Subcutaneous abdominal adipose tissue (tissue), 5 donors: ENCODE measurements at regions not wholly inside any gene's neighbourhood (a gene's known extent, or its start where the extent isn't known, plus 50 kb on each side); places are given as distances from the start of the nearest gene placed in this dataset.
"Not testable (repeated sequence)": the region's sequence is repeated elsewhere in the genome, so short reads cannot be mapped to it uniquely, and the experiment has no call there.

Experiments used
- H3K27ac ChIP-seq: one replicate; pipeline ENCODE4 v1.7.0; 2013; ENCODE audit warnings: low read depth, mild to moderate bottlenecking, inconsistent platforms, low read length, moderate library complexity
- H3K27me3 ChIP-seq, 5 donors: one replicate each; pipeline ENCODE4 v1.7.0; 2013; ENCODE audit warnings: low read length in 5 of 5, inconsistent platforms in 1 of 5; ENCODE audit not compliant: control insufficient read depth in 5 of 5, insufficient read depth in 4 of 5
- H3K36me3 ChIP-seq, 5 donors: one replicate each; pipeline ENCODE4 v1.7.0; 2013; ENCODE audit warnings: low read length in 5 of 5; ENCODE audit not compliant: control insufficient read depth in 5 of 5, insufficient read depth in 5 of 5
- H3K4me1 ChIP-seq, 5 donors: one replicate each; pipeline ENCODE4 v1.7.0; 2013; ENCODE audit warnings: low read length in 5 of 5, mild to moderate bottlenecking in 3 of 5, moderate library complexity in 1 of 5; ENCODE audit not compliant: control insufficient read depth in 5 of 5, insufficient read depth in 5 of 5
- H3K4me3 ChIP-seq, 5 donors: one replicate each; pipeline ENCODE4 v1.7.0; 2013; ENCODE audit warnings: low read length in 5 of 5, low read depth in 1 of 5
- H3K9ac ChIP-seq, 5 donors: one replicate each; pipeline ENCODE4 v1.7.0; 2013; ENCODE audit warnings: low read length in 5 of 5, mild to moderate bottlenecking in 4 of 5, moderate library complexity in 3 of 5
- H3K9me3 ChIP-seq, 5 donors: one replicate each; pipeline ENCODE4 v1.7.0; 2013; ENCODE audit warnings: low read length in 5 of 5; ENCODE audit not compliant: control insufficient read depth in 5 of 5
- donor health status: healthy.
- donor health status: healthy.
- donor health status: healthy.
- donor health status: healthy.
- donor health status: healthy.

GRCh38 chr20:6703656-6704055 is 63.8 kb upstream of the BMP2 start:
- no peaks in the 10 kb centered on the region for H3K36me3 ChIP-seq
- H3K4me1 ChIP-seq: peaks cover 0 to 29% (median 9%) of the 10 kb centered on the region in 5 donors
- no peak overlapping the region for H3K27ac ChIP-seq
- no peak overlapping the region for H3K9ac ChIP-seq
- H3K27me3 ChIP-seq: no peaks in the 10 kb centered on the region
- no peaks in the 10 kb centered on the region for H3K9me3 ChIP-seq
- no peak overlapping the region for H3K4me3 ChIP-seq

DNA sequence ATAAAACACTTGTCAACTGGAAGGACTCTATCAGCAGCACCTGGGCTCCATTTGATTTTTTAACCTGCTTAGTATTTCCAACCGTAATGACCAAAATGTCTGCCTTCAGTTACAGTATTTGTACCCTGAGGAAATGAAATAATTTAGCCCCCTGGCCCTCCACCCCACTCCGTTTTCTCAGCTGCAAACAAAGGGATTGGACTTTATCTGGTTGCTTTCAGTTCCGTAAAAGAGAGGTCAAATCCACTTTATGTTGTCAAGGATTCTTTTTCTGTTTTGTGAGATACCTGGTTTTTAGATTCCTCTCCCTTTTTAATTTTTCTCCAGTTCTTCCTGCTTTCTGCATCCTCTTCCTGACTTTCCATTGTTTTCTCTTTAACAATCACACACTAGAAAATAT is 64.4 kb upstream of the BMP2 start:
- Histone ChIP-seq H3K27ac (no peak overlapping the region), H3K9ac (no peak overlapping the region)

DNA sequence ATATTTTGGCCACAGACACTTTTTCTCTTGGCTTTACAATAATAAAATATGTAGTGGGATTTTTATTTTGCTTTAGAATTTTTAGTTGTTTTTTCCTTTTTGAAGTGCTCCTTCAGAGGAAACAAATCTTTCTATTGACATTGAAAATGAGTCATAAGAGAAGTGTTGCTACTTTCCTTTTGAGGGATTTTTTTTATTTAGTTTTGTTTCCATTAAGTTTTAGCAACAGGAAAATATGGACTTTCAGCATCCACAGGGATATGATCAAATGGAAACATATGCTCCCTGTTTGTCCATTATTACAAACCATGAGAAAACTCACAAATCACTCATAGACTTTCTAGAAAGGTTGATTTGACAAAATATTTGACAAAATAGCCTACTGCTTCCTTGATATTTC is 65.3 kb upstream of the BMP2 start:
- H3K4me3 ChIP-seq: no peak overlapping the region
- peaks cover 0 to 22% (median 9%) of the 10 kb centered on the region in 5 donors for H3K4me1 ChIP-seq
- no peak overlapping the region for H3K27ac ChIP-seq

More for the DNA sequence above, 64.4 kb upstream of the BMP2 start:
- Histone ChIP-seq H3K36me3 (no peaks in the 10 kb centered on the region), H3K4me3 (no peak overlapping the region), H3K9me3 (no peaks in the 10 kb centered on the region), H3K4me1 (peaks cover 0 to 23% (median 9%) of the 10 kb centered on the region in 5 donors), H3K27me3 (no peaks in the 10 kb centered on the region)

GRCh38 chr20:6700563-6701329 is 66.7 kb upstream of the BMP2 start:
- Histone ChIP-seq H3K27me3 (no peaks in the 10 kb centered on the region), H3K9ac (no peak overlapping the region), H3K4me1 (peaks cover 0 to 22% (median 9%) of the 10 kb centered on the region in 5 donors), H3K9me3 (no peaks in the 10 kb centered on the region), H3K4me3 (no peak overlapping the region), H3K27ac (no peak overlapping the region), H3K36me3 (no peaks in the 10 kb centered on the region)

More for the DNA sequence above, 65.3 kb upstream of the BMP2 start:
- no peaks in the 10 kb centered on the region for H3K27me3 ChIP-seq
- H3K9me3 ChIP-seq: no peaks in the 10 kb centered on the region
- no peaks in the 10 kb centered on the region for H3K36me3 ChIP-seq
- H3K9ac ChIP-seq: no peak overlapping the region

DNA sequence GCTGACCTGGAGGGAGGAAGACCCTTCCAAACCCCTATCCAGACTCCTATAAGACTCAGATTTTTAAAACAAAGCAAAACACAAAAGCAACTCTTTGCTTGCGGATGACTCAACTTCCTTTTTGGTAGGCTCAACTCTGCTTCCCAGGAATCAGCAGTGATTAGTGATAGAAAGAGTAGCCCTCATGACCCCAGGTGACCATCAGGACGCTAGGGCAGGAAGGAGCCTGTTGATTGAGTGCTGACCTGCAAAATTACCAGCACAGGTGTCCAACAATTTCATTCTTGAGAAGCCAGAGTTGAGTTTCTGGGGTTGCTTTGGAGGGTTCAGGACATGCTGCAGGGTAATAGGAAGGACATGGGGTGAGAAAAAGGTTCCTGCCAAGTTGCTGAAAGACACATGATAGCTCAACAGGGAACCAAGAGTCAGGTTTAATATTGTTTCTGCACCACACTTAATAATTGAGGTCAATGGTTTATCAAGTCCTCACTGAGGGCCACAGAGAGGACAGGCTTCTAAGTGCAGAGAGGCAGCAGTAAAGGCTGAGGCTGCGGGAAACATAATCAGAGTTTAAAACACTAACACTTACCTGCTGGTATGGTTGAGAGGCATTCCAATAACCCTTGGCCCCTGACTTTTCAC is 67.4 kb upstream of the BMP2 start:
- Histone ChIP-seq H3K27ac (no peak overlapping the region), H3K4me3 (no peak overlapping the region), H3K9ac (no peak overlapping the region), H3K9me3 (no peaks in the 10 kb centered on the region), H3K27me3 (no peaks in the 10 kb centered on the region), H3K4me1 (peaks cover 0 to 22% (median 9%) of the 10 kb centered on the region in 5 donors), H3K36me3 (no peaks in the 10 kb centered on the region)

DNA sequence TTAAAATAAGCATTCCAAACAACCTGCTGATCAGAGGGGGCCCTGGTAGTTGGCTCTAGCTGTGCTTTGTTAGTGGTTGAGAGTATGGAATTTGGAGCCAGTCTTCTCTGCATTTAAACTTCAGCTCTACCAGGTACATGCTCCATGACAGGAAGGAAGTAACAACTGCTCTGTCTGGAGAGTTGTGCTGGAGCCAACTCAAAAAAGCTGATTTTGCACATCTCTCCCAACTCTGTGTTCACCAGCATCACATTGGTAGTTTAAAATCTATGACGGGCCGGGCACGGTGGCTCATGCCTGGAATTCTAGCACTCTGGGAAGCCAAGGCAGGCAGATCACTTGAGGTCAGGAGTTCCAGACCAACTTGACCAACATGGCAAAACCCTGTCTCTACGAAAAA is 68.8 kb upstream of the BMP2 start:
- Histone ChIP-seq H3K4me1 (peaks cover 0 to 18% (median 7%) of the 10 kb centered on the region in 5 donors), H3K4me3 (no peak overlapping the region), H3K27me3 (no peaks in the 10 kb centered on the region), H3K9me3 (no peaks in the 10 kb centered on the region), H3K9ac (no peak overlapping the region), H3K27ac (no peak overlapping the region), H3K36me3 (no peaks in the 10 kb centered on the region)

DNA sequence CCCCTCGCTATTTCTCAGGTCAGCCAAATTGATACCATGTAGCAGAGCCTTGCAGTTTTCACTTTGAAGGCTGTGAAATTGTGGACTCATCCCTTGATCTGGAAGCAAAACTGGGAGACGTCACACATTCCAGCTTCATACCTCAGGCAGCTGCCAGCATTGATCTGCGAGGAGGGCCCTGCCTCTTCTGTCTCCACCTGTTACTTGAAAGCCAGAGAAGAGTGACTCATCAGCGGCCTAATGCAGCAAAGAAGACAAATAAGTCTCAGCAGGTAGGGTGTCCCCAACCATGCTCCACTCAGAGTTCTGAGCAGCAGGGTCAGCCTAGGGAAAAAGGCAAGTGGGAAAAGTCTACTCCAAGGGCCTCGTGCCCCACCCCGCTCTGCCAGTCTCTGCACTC is 69.4 kb upstream of the BMP2 start:
- no peak overlapping the region for H3K27ac ChIP-seq
- no peak overlapping the region for H3K9ac ChIP-seq
- H3K27me3 ChIP-seq: no peaks in the 10 kb centered on the region
- no peaks in the 10 kb centered on the region for H3K36me3 ChIP-seq
- no peak overlapping the region for H3K4me3 ChIP-seq
- peaks cover 3 to 16% (median 7%) of the 10 kb centered on the region in 5 donors for H3K4me1 ChIP-seq
- H3K9me3 ChIP-seq: no peaks in the 10 kb centered on the region

DNA sequence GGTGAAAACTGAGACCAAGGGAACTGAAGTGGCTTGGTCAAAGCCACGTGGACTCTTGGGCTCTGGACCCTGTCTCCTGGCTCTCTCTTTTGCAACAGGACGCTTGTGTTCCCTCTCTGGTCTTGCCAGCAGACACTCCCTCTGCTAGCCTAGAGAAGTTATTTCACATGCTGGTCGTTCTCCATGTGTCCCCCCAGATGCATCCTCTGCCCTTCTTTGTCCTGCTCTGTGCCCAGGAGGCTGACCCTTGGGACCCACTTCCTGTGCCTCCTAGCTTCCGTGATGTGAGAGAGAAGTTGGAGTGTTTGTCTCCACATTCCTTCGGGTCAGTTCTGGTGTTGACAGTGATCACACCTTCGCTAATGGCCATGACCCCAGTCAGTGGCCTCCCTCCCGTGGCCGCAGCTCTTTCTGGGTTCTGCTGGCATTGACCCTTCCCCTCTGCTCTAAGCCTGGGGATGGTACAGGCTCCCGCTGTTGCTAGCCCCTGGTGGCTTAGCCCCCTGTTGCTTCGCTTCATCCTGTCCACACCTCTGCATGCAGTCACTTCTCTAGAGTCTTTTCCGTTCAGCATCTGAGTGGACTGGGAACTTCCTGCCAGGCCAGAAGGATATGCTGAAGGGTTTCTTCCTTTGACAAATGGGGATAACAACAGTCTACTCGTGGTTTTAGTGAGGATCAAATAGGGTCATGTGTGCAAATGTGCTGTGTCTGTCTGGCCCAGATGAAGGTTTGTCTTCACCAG is 70.1 kb upstream of the BMP2 start:
- Histone ChIP-seq H3K9ac (no peak overlapping the region), H3K9me3 (no peaks in the 10 kb centered on the region), H3K36me3 (no peaks in the 10 kb centered on the region), H3K27me3 (no peaks in the 10 kb centered on the region), H3K27ac (no peak overlapping the region), H3K4me3 (no peak overlapping the region), H3K4me1 (peaks cover 3 to 19% (median 7%) of the 10 kb centered on the region in 5 donors)

- peaks cover 0 to 11% (median 3%) of the 10 kb centered on the region in 5 donors for H3K4me1 ChIP-seq
- H3K27me3 ChIP-seq: no peaks in the 10 kb centered on the region
- no peaks in the 10 kb centered on the region for H3K9me3 ChIP-seq
- no peak overlapping the region for H3K9ac ChIP-seq
- H3K27ac ChIP-seq: no peak overlapping the region
- H3K4me3 ChIP-seq: no peak overlapping the region
- no peaks in the 10 kb centered on the region for H3K36me3 ChIP-seq
Observed at GRCh38 chr20:6696001-6696400, 71.5 kb upstream of the BMP2 start.

DNA sequence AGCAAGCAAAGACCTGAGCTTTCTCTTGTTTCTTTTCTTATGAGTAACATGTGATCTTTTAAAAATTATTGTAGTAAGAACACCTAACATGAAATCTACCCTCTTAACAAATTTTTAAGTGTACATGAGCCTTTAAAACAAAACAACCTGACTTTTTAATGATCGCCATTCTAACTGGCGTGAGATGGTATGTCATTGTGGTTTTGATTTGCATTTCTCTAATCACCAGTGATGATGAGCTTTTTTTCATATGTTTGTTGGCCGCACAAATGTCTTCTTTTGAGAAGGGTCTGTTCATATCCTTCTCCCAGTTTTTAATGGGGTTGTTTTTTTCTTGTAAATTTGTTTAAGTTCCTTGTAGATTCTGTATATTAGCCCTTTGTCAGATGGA is 73.7 kb upstream of the BMP2 start:
- H3K4me3 ChIP-seq, H3K9me3 ChIP-seq, H3K36me3 ChIP-seq, H3K9ac ChIP-seq, H3K27me3 ChIP-seq, H3K27ac ChIP-seq, H3K4me1 ChIP-seq: not testable (repeated sequence)
